ENCODE measurements at regions not wholly inside any gene's neighbourhood (a gene's known extent, or its start where the extent isn't known, plus 50 kb on each side); places are given as distances from the start of the nearest gene placed in this dataset.

GRCh38 chr16:6286176-6286575 lies 1046.5 kb upstream of the RBFOX1 start:
- Histone ChIP-seq H3K36me3 (replicated peaks in 1 of 2; ENCODE audit: insufficient read depth in 1 of 2, low read depth in 2 of 2) (no peaks in the 10 kb centered on the region), H3K27ac (no peak overlapping the region), H3K4me1 (no peaks in the 10 kb centered on the region), H3K4me3 (no peak overlapping the region), H3K27me3 (no peaks in the 10 kb centered on the region), H3K9me3 (no peaks in the 10 kb centered on the region)
- DNase-seq (no peak), ATAC-seq (no peak)
- intact Hi-C loops (cut with DNase I) = no loop called here
- 81 to 93% methylated on average over 2 of the region's 2 CpGs for WGBS, 2 donors
- TF ChIP-seq, protein P1, sequence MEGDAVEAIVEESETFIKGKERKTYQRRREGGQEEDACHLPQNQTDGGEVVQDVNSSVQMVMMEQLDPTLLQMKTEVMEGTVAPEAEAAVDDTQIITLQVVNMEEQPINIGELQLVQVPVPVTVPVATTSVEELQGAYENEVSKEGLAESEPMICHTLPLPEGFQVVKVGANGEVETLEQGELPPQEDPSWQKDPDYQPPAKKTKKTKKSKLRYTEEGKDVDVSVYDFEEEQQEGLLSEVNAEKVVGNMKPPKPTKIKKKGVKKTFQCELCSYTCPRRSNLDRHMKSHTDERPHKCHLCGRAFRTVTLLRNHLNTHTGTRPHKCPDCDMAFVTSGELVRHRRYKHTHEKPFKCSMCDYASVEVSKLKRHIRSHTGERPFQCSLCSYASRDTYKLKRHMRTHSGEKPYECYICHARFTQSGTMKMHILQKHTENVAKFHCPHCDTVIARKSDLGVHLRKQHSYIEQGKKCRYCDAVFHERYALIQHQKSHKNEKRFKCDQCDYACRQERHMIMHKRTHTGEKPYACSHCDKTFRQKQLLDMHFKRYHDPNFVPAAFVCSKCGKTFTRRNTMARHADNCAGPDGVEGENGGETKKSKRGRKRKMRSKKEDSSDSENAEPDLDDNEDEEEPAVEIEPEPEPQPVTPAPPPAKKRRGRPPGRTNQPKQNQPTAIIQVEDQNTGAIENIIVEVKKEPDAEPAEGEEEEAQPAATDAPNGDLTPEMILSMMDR (IDR thresholded peaks at IDR 0.05) = no peak
- TF ChIP-seq POLR2A (IDR thresholded peaks at IDR 0.05) = no peak

GRCh38 chr16:6284731-6285130 lies 1047.9 kb upstream of the RBFOX1 start:
- Histone ChIP-seq H3K9me3 (no peaks in the 10 kb centered on the region), H3K4me3 (no peak overlapping the region), H3K36me3 (replicated peaks in 1 of 2; ENCODE audit: insufficient read depth in 1 of 2, low read depth in 2 of 2) (no peaks in the 10 kb centered on the region), H3K27ac (no peak overlapping the region), H3K4me1 (no peaks in the 10 kb centered on the region), H3K27me3 (no peaks in the 10 kb centered on the region)
- DNase-seq = no peak
- no peak for ATAC-seq
- intact Hi-C loops (cut with DNase I) = no loop called here
- WGBS, 2 donors = 33 to 42% methylated on average over 7 of the region's 7 CpGs
- no peak for TF ChIP-seq POLR2A (IDR thresholded peaks at IDR 0.05)
- TF ChIP-seq, protein P1 (IDR thresholded peaks at IDR 0.05) = no peak

DNA sequence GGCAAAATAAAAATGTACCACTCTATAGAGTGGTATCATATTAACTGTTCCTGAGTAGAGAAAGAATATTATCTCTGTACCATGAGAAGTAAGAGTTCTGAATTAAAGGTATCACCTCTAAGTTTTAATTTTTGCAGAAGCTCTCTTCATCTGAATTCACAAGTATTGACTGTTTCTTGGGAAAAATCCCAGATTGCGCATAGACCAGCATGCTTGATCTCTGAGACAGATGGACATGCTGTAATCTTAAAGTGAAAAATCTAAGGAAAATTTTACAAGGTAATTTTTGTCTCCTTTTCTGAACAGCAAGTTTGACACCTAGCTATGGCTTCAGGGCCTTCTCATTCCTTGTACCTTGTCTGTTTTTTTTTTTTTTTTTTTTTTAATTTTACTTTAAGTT lies 1050.7 kb upstream of the RBFOX1 start:
- H3K27me3 ChIP-seq = no peaks in the 10 kb centered on the region
- DNase-seq (no peak), ATAC-seq (no peak)
- no peaks in the 10 kb centered on the region for H3K4me1 ChIP-seq
- no peak for TF ChIP-seq POLR2A (IDR thresholded peaks at IDR 0.05)
- H3K4me3 ChIP-seq = no peak overlapping the region
- 57 to 62% methylated on average over 1 of the region's 1 CpG for WGBS, 2 donors
- no peaks in the 10 kb centered on the region for H3K9me3 ChIP-seq
- no peaks in the 10 kb centered on the region for H3K36me3 ChIP-seq (replicated peaks in 1 of 2; ENCODE audit: insufficient read depth in 1 of 2, low read depth in 2 of 2)
- intact Hi-C loops (cut with DNase I) = no loop called here
- no peak overlapping the region for H3K27ac ChIP-seq

DNA sequence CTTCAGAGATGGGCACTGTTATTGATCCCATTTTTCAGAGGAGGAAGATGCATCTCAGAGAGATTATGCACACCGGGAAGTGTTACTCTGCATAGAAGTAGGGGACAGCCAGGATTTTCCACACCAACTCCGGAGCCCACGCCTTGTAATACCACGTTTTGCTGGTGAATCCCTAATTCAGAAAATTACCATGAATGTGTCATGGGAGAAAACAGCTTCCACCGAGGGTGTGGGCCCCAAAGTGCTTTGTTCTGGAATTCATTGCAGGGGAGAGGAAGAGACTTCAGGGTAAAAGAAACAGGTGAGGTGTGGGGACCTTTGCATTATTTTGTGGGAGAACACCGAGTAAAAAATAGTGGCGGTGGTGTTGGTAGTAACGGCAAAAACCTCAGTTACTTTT lies 1051.4 kb upstream of the RBFOX1 start:
- no peak for TF ChIP-seq POLR2A (IDR thresholded peaks at IDR 0.05)
- Histone ChIP-seq H3K4me1 (no peaks in the 10 kb centered on the region), H3K27me3 (no peaks in the 10 kb centered on the region), H3K36me3 (replicated peaks in 1 of 2; ENCODE audit: insufficient read depth in 1 of 2, low read depth in 2 of 2) (no peaks in the 10 kb centered on the region), H3K27ac (no peak overlapping the region), H3K4me3 (no peak overlapping the region), H3K9me3 (no peaks in the 10 kb centered on the region)
- DNase-seq (no peak), ATAC-seq (no peak)
- WGBS, 2 donors = 76 to 81% methylated on average over 8 of the region's 8 CpGs
- intact Hi-C loops (cut with DNase I) = no loop called here

DNA sequence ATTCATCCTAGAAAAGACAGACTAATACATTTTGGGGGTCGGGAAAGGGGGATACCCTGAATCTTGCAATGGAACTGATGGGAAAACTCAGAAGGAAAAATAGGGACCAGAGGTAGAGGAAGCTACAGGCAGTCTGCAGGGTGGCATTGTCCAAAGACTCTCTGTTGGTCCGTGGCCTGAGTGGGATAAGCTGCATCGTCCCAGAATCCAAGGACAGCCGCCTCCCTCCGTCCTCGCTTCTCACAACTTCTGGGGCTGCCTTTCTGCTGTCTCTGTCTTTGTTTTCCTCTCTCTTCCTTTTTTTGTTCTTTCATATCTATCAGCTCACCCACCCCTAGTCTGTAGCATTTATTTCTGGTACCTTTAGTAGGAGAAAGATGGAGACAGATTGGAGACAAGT lies 1052.6 kb upstream of the RBFOX1 start:
- no peaks in the 10 kb centered on the region for H3K27me3 ChIP-seq
- no peak overlapping the region for H3K4me3 ChIP-seq
- 52 to 61% methylated on average over 6 of the region's 6 CpGs for WGBS, 2 donors
- DNase-seq = no peak
- H3K4me1 ChIP-seq = no peaks in the 10 kb centered on the region
- H3K9me3 ChIP-seq = no peaks in the 10 kb centered on the region
- TF ChIP-seq, protein P1 (IDR thresholded peaks at IDR 0.05) = no peak
- no peak for TF ChIP-seq POLR2A (IDR thresholded peaks at IDR 0.05)
- intact Hi-C loops (cut with DNase I) = no loop called here
- ATAC-seq = no peak
- no peak overlapping the region for H3K27ac ChIP-seq
- H3K36me3 ChIP-seq (replicated peaks in 1 of 2; ENCODE audit: insufficient read depth in 1 of 2, low read depth in 2 of 2) = no peaks in the 10 kb centered on the region

DNA sequence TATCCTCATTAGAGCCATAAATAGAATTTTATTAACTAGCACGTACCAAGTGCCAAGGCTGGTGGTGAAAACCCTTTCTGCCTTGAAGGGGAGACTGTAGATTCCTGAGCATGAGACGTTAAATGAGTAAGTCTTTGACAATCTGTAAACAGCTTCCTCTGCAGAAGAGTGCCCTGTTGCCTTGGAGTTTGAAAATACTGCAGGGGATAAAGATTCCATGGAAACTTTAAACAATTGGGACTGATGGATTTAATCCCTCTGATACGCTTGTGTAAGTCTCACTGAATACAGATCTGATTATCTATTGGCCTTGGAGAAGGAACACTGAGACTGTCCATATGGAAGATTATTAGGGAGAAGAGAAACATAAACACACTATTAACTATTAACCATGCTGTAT lies 1053.4 kb upstream of the RBFOX1 start:
- H3K4me3 ChIP-seq = no peak overlapping the region
- WGBS, 2 donors = 31 to 40% methylated on average over 3 of the region's 3 CpGs
- no peaks in the 10 kb centered on the region for H3K36me3 ChIP-seq (replicated peaks in 1 of 2; ENCODE audit: insufficient read depth in 1 of 2, low read depth in 2 of 2)
- no peak for ATAC-seq
- no peaks in the 10 kb centered on the region for H3K4me1 ChIP-seq
- intact Hi-C loops (cut with DNase I) = no loop called here
- H3K9me3 ChIP-seq = no peaks in the 10 kb centered on the region
- DNase-seq = no peak
- no peak overlapping the region for H3K27ac ChIP-seq
- no peak for TF ChIP-seq POLR2A (IDR thresholded peaks at IDR 0.05)
- TF ChIP-seq, protein P1 (IDR thresholded peaks at IDR 0.05) = no peak
- H3K27me3 ChIP-seq = no peaks in the 10 kb centered on the region
